ENCODE measurements at regions not wholly inside any gene's neighbourhood (a gene's known extent, or its start where the extent isn't known, plus 50 kb on each side); places are given as distances from the start of the nearest gene placed in this dataset.

GRCh38 chr5:121758615-121759014, 93.1 kb upstream of the FTMT start:
- DNase-seq (ENCODE audit: low read depth), result no peak
- no peak overlapping the region for H3K4me3 ChIP-seq (ENCODE audit: low read depth, low read length)
- no peak for TF ChIP-seq CTCF (conservative IDR thresholded peaks at IDR 0.05; ENCODE audit: low read depth, low read length)

- no peak overlapping the region for H3K4me3 ChIP-seq (ENCODE audit: low read depth, low read length)
- no peak for TF ChIP-seq CTCF (conservative IDR thresholded peaks at IDR 0.05; ENCODE audit: low read depth, low read length)
- DNase-seq (ENCODE audit: low read depth), result no peak
Measured at GRCh38 chr5:121762426-121762825, 89.3 kb upstream of the FTMT start.

GRCh38 chr5:121763665-121764064, 88.0 kb upstream of the FTMT start:
- no peak for TF ChIP-seq CTCF (conservative IDR thresholded peaks at IDR 0.05; ENCODE audit: low read depth, low read length)
- no peak overlapping the region for H3K4me3 ChIP-seq (ENCODE audit: low read depth, low read length)
- DNase-seq (ENCODE audit: low read depth), result no peak

- no peak for DNase-seq (ENCODE audit: low read depth)
- no peak for TF ChIP-seq CTCF (conservative IDR thresholded peaks at IDR 0.05; ENCODE audit: low read depth, low read length)
- H3K4me3 ChIP-seq (ENCODE audit: low read depth, low read length), result no peak overlapping the region
Measured at GRCh38 chr5:121780406-121780805, 71.3 kb upstream of the FTMT start.

GRCh38 chr5:121783700-121784099, 68.0 kb upstream of the FTMT start:
- no peak for DNase-seq (ENCODE audit: low read depth)
- no peak overlapping the region for H3K4me3 ChIP-seq (ENCODE audit: low read depth, low read length)
- TF ChIP-seq CTCF (conservative IDR thresholded peaks at IDR 0.05; ENCODE audit: low read depth, low read length), result no peak

GRCh38 chr5:121793791-121794190, 57.9 kb upstream of the FTMT start:
- no peak for TF ChIP-seq CTCF (conservative IDR thresholded peaks at IDR 0.05; ENCODE audit: low read depth, low read length)
- DNase-seq (ENCODE audit: low read depth), result no peak
- H3K4me3 ChIP-seq (ENCODE audit: low read depth, low read length), result no peak overlapping the region

- H3K4me3 ChIP-seq (ENCODE audit: low read depth, low read length), result no peak overlapping the region
- DNase-seq (ENCODE audit: low read depth), result no peak
- no peak for TF ChIP-seq CTCF (conservative IDR thresholded peaks at IDR 0.05; ENCODE audit: low read depth, low read length)
Measured at GRCh38 chr5:121795511-121795910, 56.2 kb upstream of the FTMT start.

Measured in choroid plexus epithelial cell (primary cell).